ENCODE measurements at regions not wholly inside any gene's neighbourhood (a gene's known extent, or its start where the extent isn't known, plus 50 kb on each side); places are given as distances from the start of the nearest gene placed in this dataset.

- Histone ChIP-seq H3K4me1 (ENCODE audit: insufficient read depth, low read length) (no peaks in the 10 kb centered on the region), H3K36me3 (replicated peaks in 1 of 2; ENCODE audit: control insufficient read depth in 1 of 2, insufficient read depth in 2 of 2, low read length in 2 of 2) (no peaks in the 10 kb centered on the region), H3K4me3 (replicated peaks in 1 of 3; ENCODE audit: insufficient read depth in 1 of 3, low read depth in 2 of 3, low read length in 3 of 3) (no peak overlapping the region), H3K27me3 (ENCODE audit: control insufficient read depth in 1 of 2, insufficient read depth in 2 of 2, low read length in 2 of 2) (no peaks in the 10 kb centered on the region), H3K27ac (ENCODE audit: extremely low read length, insufficient read depth, low read length) (no peak overlapping the region), H3K9me3 (ENCODE audit: low read length) (no peaks in the 10 kb centered on the region), H3K9ac (ENCODE audit: insufficient read depth, low read depth, low read length) (no peak overlapping the region), H3K4me2 (ENCODE audit: low read depth, low read length) (no peak overlapping the region), H3K79me2 (ENCODE audit: insufficient read depth, low read length) (no peaks in the 10 kb centered on the region), H2AFZ (ENCODE audit: low read length) (no peak overlapping the region), H4K20me1 (ENCODE audit: insufficient read depth, low read length) (no peaks in the 10 kb centered on the region)
- FAIRE-seq (no peak), ATAC-seq (no peak), DNase-seq (ENCODE audit: low spot score) (no peak)
- intact Hi-C loops (cut with micrococcal nuclease; ENCODE audit: unreplicated experiment) (no loop called here), in situ Hi-C loops (cut with HindIII; ENCODE audit: extremely low pct_ligation_motif_present, low pct_unique_long_range_greater_than_20kb) (no loop called here)
- BruUV-seq (replicated peaks): no TSS peak
- TF ChIP-seq DNMT3B (CRISPR knock-in tag; conservative IDR thresholded peaks at IDR 0.05) (no peak), ZNF776 (CRISPR knock-in tag; IDR thresholded peaks at IDR 0.05) (no peak), TMF1 (CRISPR knock-in tag; IDR thresholded peaks at IDR 0.05; ENCODE audit: low read depth) (no peak), SNRNP70 (IDR thresholded peaks at IDR 0.05; ENCODE audit: low read depth, low read length) (no peak), SCMH1 (CRISPR knock-in tag; IDR thresholded peaks at IDR 0.05; ENCODE audit: borderline replicate concordance) (no peak), JUN (CRISPR knock-in tag; IDR thresholded peaks at IDR 0.05) (no peak), JDP2 (CRISPR knock-in tag; IDR thresholded peaks at IDR 0.05; ENCODE audit: borderline replicate concordance) (no peak), CSRNP2 (CRISPR knock-in tag; conservative IDR thresholded peaks at IDR 0.05; ENCODE audit: low read depth) (no peak)
- POLR2A ChIA-PET: no interaction called here
- CTCF ChIA-PET (ENCODE audit: low intra/inter-chr PET ratio, low total read pairs): no interaction called here
Observed at GRCh38 chr1:67942274-67942673, 108.2 kb downstream of the DIRAS3 start.

GRCh38 chr1:67941746-67942145 lies 108.5 kb upstream of the GNG12 start:
- Histone ChIP-seq H3K27ac (ENCODE audit: extremely low read length, insufficient read depth, low read length) (no peak overlapping the region), H3K27me3 (ENCODE audit: control insufficient read depth in 1 of 2, insufficient read depth in 2 of 2, low read length in 2 of 2) (no peaks in the 10 kb centered on the region), H3K4me3 (replicated peaks in 1 of 3; ENCODE audit: insufficient read depth in 1 of 3, low read depth in 2 of 3, low read length in 3 of 3) (no peak overlapping the region), H3K9me3 (ENCODE audit: low read length) (no peaks in the 10 kb centered on the region), H3K4me2 (ENCODE audit: low read depth, low read length) (no peak overlapping the region), H3K36me3 (replicated peaks in 1 of 2; ENCODE audit: control insufficient read depth in 1 of 2, insufficient read depth in 2 of 2, low read length in 2 of 2) (no peaks in the 10 kb centered on the region), H3K4me1 (ENCODE audit: insufficient read depth, low read length) (no peaks in the 10 kb centered on the region), H3K79me2 (ENCODE audit: insufficient read depth, low read length) (no peaks in the 10 kb centered on the region), H2AFZ (ENCODE audit: low read length) (no peak overlapping the region), H4K20me1 (ENCODE audit: insufficient read depth, low read length) (no peaks in the 10 kb centered on the region), H3K9ac (ENCODE audit: insufficient read depth, low read depth, low read length) (no peak overlapping the region)
- CTCF ChIA-PET (ENCODE audit: low intra/inter-chr PET ratio, low total read pairs): no interaction called here
- ATAC-seq: no peak
- WGBS (ENCODE audit: low lambda C conversion rate): 5% methylated on average over 3 of the region's 3 CpGs
- no peak for DNase-seq (ENCODE audit: low spot score)
- in situ Hi-C loops (cut with HindIII; ENCODE audit: extremely low pct_ligation_motif_present, low pct_unique_long_range_greater_than_20kb): no loop called here
- intact Hi-C loops (cut with micrococcal nuclease; ENCODE audit: unreplicated experiment): no loop called here
- FAIRE-seq: no peak
- no TSS peak for BruUV-seq (replicated peaks)
- POLR2A ChIA-PET: no interaction called here
- no peak for TF ChIP-seq ZNF446 (CRISPR knock-in tag; IDR thresholded peaks at IDR 0.05)
- TF ChIP-seq RAD51 (IDR thresholded peaks at IDR 0.05; ENCODE audit: borderline replicate concordance): no peak
- TF ChIP-seq ZBTB37 (CRISPR knock-in tag; IDR thresholded peaks at IDR 0.05): no peak
- no peak for TF ChIP-seq DRAP1 (CRISPR knock-in tag; IDR thresholded peaks at IDR 0.05)
- TF ChIP-seq UBTF (CRISPR knock-in tag; IDR thresholded peaks at IDR 0.05): no peak
- TF ChIP-seq POGZ (CRISPR knock-in tag; IDR thresholded peaks at IDR 0.05): no peak
